ENCODE measurements at regions not wholly inside any gene's neighbourhood (a gene's known extent, or its start where the extent isn't known, plus 50 kb on each side); places are given as distances from the start of the nearest gene placed in this dataset.

- no peak for DNase-seq (ENCODE audit: low spot score)
Measured at GRCh38 chr13:53694814-53695532, 666.4 kb downstream of the OLFM4 start.

GRCh38 chr13:53703371-53704080, 674.9 kb downstream of the OLFM4 start:
- DNase-seq (ENCODE audit: low spot score): no peak

- no peak for DNase-seq (ENCODE audit: low spot score)
Measured at GRCh38 chr13:53719281-53719680, 690.7 kb downstream of the OLFM4 start.

- no peak for DNase-seq (ENCODE audit: low spot score)
Measured at GRCh38 chr13:53732664-53733063, 704.1 kb downstream of the OLFM4 start.

GRCh38 chr13:53743906-53744305, 715.3 kb downstream of the OLFM4 start:
- no peak for DNase-seq (ENCODE audit: low spot score)

GRCh38 chr13:53747825-53748224, 719.2 kb downstream of the OLFM4 start:
- no peak for DNase-seq (ENCODE audit: low spot score)

- no peak for DNase-seq (ENCODE audit: low spot score)
Measured at GRCh38 chr13:53749306-53749705, 720.7 kb downstream of the OLFM4 start.

- DNase-seq (ENCODE audit: low spot score): no peak
Measured at GRCh38 chr13:53759016-53759415, 730.4 kb downstream of the OLFM4 start.

- no peak for DNase-seq (ENCODE audit: low spot score)
Measured at GRCh38 chr13:53775807-53776206, 747.2 kb downstream of the OLFM4 start.

- DNase-seq (ENCODE audit: low spot score): no peak
Measured at GRCh38 chr13:53778937-53779336, 750.3 kb downstream of the OLFM4 start.

GRCh38 chr13:53781941-53782340, 753.3 kb downstream of the OLFM4 start:
- no peak for DNase-seq (ENCODE audit: low spot score)

- peak; percentile 10 for DNase-seq (ENCODE audit: low spot score)
Measured at GRCh38 chr13:53782488-53782961, 753.9 kb downstream of the OLFM4 start.

- no peak for DNase-seq (ENCODE audit: low spot score)
Measured at GRCh38 chr13:53783471-53783870, 754.9 kb downstream of the OLFM4 start.

- DNase-seq (ENCODE audit: low spot score): no peak
Measured at GRCh38 chr13:53788286-53788685, 759.7 kb downstream of the OLFM4 start.

GRCh38 chr13:53800011-53800410, 771.4 kb downstream of the OLFM4 start:
- no peak for DNase-seq (ENCODE audit: low spot score)

GRCh38 chr13:53807251-53807834, 778.7 kb downstream of the OLFM4 start:
- no peak for DNase-seq (ENCODE audit: low spot score)

- no peak for DNase-seq (ENCODE audit: low spot score)
Measured at GRCh38 chr13:53821632-53822031, 793.0 kb downstream of the OLFM4 start.

- DNase-seq (ENCODE audit: low spot score): no peak
Measured at GRCh38 chr13:53822136-53822535, 793.5 kb downstream of the OLFM4 start.

GRCh38 chr13:53839461-53839860, 810.8 kb downstream of the OLFM4 start:
- DNase-seq (ENCODE audit: low spot score): no peak

GRCh38 chr13:53844473-53845146, 816.0 kb downstream of the OLFM4 start:
- no peak for DNase-seq (ENCODE audit: low spot score)

GRCh38 chr13:53847502-53847901, 818.9 kb downstream of the OLFM4 start:
- no peak for DNase-seq (ENCODE audit: low spot score)

GRCh38 chr13:53848366-53848961, 819.9 kb downstream of the OLFM4 start:
- DNase-seq (ENCODE audit: low spot score): no peak

All from HuH-7 (cell line).